H1 (cell line): ENCODE measurements at regions not wholly inside any gene's neighbourhood (a gene's known extent, or its start where the extent isn't known, plus 50 kb on each side); places are given as distances from the start of the nearest gene placed in this dataset.

ENCODE experiments used
- CTCF ChIA-PET: fragments of 300-600 bp; sonication (Branson Sonifier 250); formaldehyde crosslinking; loops from one replicate; lab custom pipeline; 2021; ENCODE audit not compliant: partially characterized antibody; lab: Charles Lee
- POLR2A ChIA-PET: fragments of 300-600 bp; sonication (Branson Sonifier 250); formaldehyde crosslinking; loops from one replicate; lab custom pipeline; 2021; ENCODE audit warnings: inconsistent platforms; ENCODE audit not compliant: partially characterized antibody; lab: Charles Lee
- DNase-seq, 2 experiments: peaks; one replicate each; pipeline versions ENCODE4 v3.0.0 to v3.0.0-alpha.2; 2010 to 2022; ENCODE audit warnings: low spot score in 2 of 2, low read depth in 1 of 2, mixed read lengths in 1 of 2
- FAIRE-seq: peaks from 2 replicates; lab custom pipeline; 2011; peaks lifted over from hg19 to GRCh38; lab: Jason Lieb, UNC
- H2AFZ ChIP-seq: 2 replicates; pipeline ENCODE4 v1.8.1; 2012; ENCODE audit warnings: low read length, inconsistent platforms
- H2AK5ac ChIP-seq: 2 replicates; pipeline ENCODE4 v1.6.1; 2013; ENCODE audit warnings: low read depth, low read length
- H2BK120ac ChIP-seq: replicated peaks from 2 replicates; pipeline ENCODE3; 2013; ENCODE audit warnings: low read depth, low read length, inconsistent platforms
- H2BK12ac ChIP-seq: 2 replicates; pipeline ENCODE4 v1.6.1; 2013; ENCODE audit warnings: low read depth, low read length
- H2BK15ac ChIP-seq: 2 replicates; pipeline ENCODE4 v1.6.1; 2013; ENCODE audit warnings: low read length
- H2BK20ac ChIP-seq: 2 replicates; pipeline ENCODE4 v1.6.1; 2013; ENCODE audit warnings: low read length
- H2BK5ac ChIP-seq: 2 replicates; pipeline ENCODE4 v1.6.1; 2013; ENCODE audit warnings: low read depth, low read length
- H3K14ac ChIP-seq: 2 replicates; pipeline ENCODE4 v1.6.1; 2013; ENCODE audit warnings: inconsistent platforms; ENCODE audit not compliant: insufficient read length
- H3K18ac ChIP-seq: 2 replicates; pipeline ENCODE4 v1.6.1; 2013; ENCODE audit warnings: low read length; ENCODE audit errors: extremely low read depth
- H3K23ac ChIP-seq: 2 replicates; pipeline ENCODE4 v1.6.1; 2013; ENCODE audit warnings: inconsistent platforms; ENCODE audit not compliant: insufficient read length
- H3K23me2 ChIP-seq: 2 replicates; pipeline ENCODE4 v1.6.1; 2013; ENCODE audit warnings: low read depth, low read length
- H3K27ac ChIP-seq: 2 replicates; pipeline ENCODE4 v1.6.1; 2011; ENCODE audit warnings: low read depth, low read length, inconsistent platforms
- H3K27me3 ChIP-seq, 4 experiments: replicated peaks in 1 of 4; 1 replicate in 1 of 4; 2 replicates in 3 of 4; pipeline versions ENCODE4 v1.6.1 to v1.8.1; 2011 to 2013; ENCODE audit warnings: low read length in 3 of 4, mild to moderate bottlenecking in 3 of 4, inconsistent platforms in 2 of 4, mixed read lengths in 2 of 4, moderate library complexity in 1 of 4; ENCODE audit not compliant: control insufficient read depth in 3 of 4, insufficient read depth in 3 of 4; ENCODE audit errors: extremely low read depth in 1 of 4
- H3K36me3 ChIP-seq, 4 experiments: 2 replicates each; pipeline versions ENCODE4 v1.6.1 to v1.8.1; 2011 to 2013; ENCODE audit warnings: mild to moderate bottlenecking in 4 of 4, low read length in 3 of 4, moderate library complexity in 2 of 4, control low read depth in 1 of 4, inconsistent platforms in 1 of 4; ENCODE audit not compliant: insufficient read depth in 4 of 4, control insufficient read depth in 2 of 4
- H3K4ac ChIP-seq: replicated peaks from 2 replicates; pipeline ENCODE3; 2013; ENCODE audit warnings: low read length, low read depth, mixed read lengths, inconsistent platforms; ENCODE audit not compliant: insufficient read length
- H3K4me1 ChIP-seq, 4 experiments: replicated peaks in 1 of 4; 1 replicate in 1 of 4; 2 replicates in 3 of 4; pipeline versions ENCODE4 v1.6.1 to v1.8.1; 2011 to 2013; ENCODE audit warnings: low read length in 3 of 4, inconsistent platforms in 2 of 4, mixed read lengths in 1 of 4; ENCODE audit not compliant: insufficient read depth in 4 of 4, control insufficient read depth in 3 of 4
- H3K4me2 ChIP-seq, 2 experiments: 2 replicates each; pipeline versions ENCODE4 v1.6.1 to v1.8.1; 2011 to 2013; ENCODE audit warnings: low read depth in 2 of 2, low read length in 2 of 2, control low read depth in 1 of 2, inconsistent platforms in 1 of 2, mild to moderate bottlenecking in 1 of 2; ENCODE audit not compliant: insufficient read depth in 1 of 2
- H3K4me3 ChIP-seq, 4 experiments: fragments of 200-600, 300-600 bp in 1 of 4; sonication (generic), shearing (Covaris generic), sonication (Bioruptor Twin) in 1 of 4; 2 replicates each; pipeline versions ENCODE4 v1.5.1 to v1.8.1; 2011 to 2016; ENCODE audit warnings: low read length in 4 of 4, low read depth in 3 of 4, control low read depth in 2 of 4, inconsistent platforms in 2 of 4, mild to moderate bottlenecking in 2 of 4, mixed read lengths in 1 of 4, moderate library complexity in 1 of 4; ENCODE audit not compliant: insufficient read depth in 2 of 4; ENCODE audit errors: extremely low read depth in 1 of 4
- H3K56ac ChIP-seq: replicated peaks from 2 replicates; pipeline ENCODE3; 2013; ENCODE audit warnings: low read depth, mild to moderate bottlenecking, mixed read lengths, low read length, inconsistent platforms; ENCODE audit not compliant: insufficient read length
- H3K79me1 ChIP-seq: 2 replicates; pipeline ENCODE4 v1.6.1; 2013; ENCODE audit warnings: low read depth, low read length, control low read depth
- H3K79me2 ChIP-seq, 2 experiments: 2 replicates each; pipeline versions ENCODE4 v1.6.1 to v1.8.1; 2012 to 2013; ENCODE audit warnings: low read length in 2 of 2, mild to moderate bottlenecking in 2 of 2, inconsistent platforms in 1 of 2; ENCODE audit not compliant: insufficient read depth in 2 of 2, control insufficient read depth in 1 of 2
- H3K9ac ChIP-seq, 4 experiments: replicated peaks in 1 of 4; 1 replicate in 1 of 4; 2 replicates in 3 of 4; pipeline versions ENCODE4 v1.6.1 to v1.8.1; 2011 to 2013; ENCODE audit warnings: low read depth in 3 of 4, low read length in 3 of 4, control low read depth in 2 of 4, mild to moderate bottlenecking in 2 of 4, moderate library complexity in 2 of 4, inconsistent platforms in 1 of 4; ENCODE audit errors: extremely low read depth in 1 of 4
- H3K9me3 ChIP-seq, 2 experiments: 2 replicates each; pipeline versions ENCODE4 v1.6.1 to v1.8.1; 2012 to 2013; ENCODE audit warnings: mild to moderate bottlenecking in 2 of 2, moderate library complexity in 2 of 2, control low read depth in 1 of 2, inconsistent platforms in 1 of 2, low read depth in 1 of 2, low read length in 1 of 2, mixed read lengths in 1 of 2; ENCODE audit not compliant: insufficient read depth in 2 of 2
- H4K20me1 ChIP-seq, 2 experiments: replicated peaks in 1 of 2; 2 replicates each; pipeline versions ENCODE3 to v1.8.1; 2011 to 2013; ENCODE audit warnings: inconsistent platforms in 2 of 2, low read length in 2 of 2, mild to moderate bottlenecking in 1 of 2; ENCODE audit not compliant: insufficient read depth in 2 of 2, control insufficient read depth in 1 of 2
- H4K5ac ChIP-seq: 2 replicates; pipeline ENCODE4 v1.6.1; 2013; ENCODE audit warnings: low read length, low read depth, mixed read lengths, inconsistent platforms; ENCODE audit not compliant: insufficient read length
- H4K8ac ChIP-seq: 2 replicates; pipeline ENCODE4 v1.8.0; 2013; ENCODE audit warnings: mild to moderate bottlenecking, moderate library complexity, low read length, inconsistent platforms; ENCODE audit not compliant: insufficient read depth; ENCODE audit errors: extremely low read depth
- H4K91ac ChIP-seq: replicated peaks from 2 replicates; pipeline ENCODE3; 2013; ENCODE audit warnings: low read length, mixed read lengths, inconsistent platforms; ENCODE audit not compliant: insufficient read length
- GABPA ChIP-seq: IDR thresholded peaks from 2 replicates; pipeline ENCODE4 v1.6.1; 2011; ENCODE audit warnings: mild to moderate bottlenecking, low read length, moderate library complexity, borderline replicate concordance; ENCODE audit not compliant: insufficient read depth
- WGBS, 2 experiments: shearing (Covaris generic) in 1 of 2; methylation state at CpG; one replicate each; pipeline versions ENCODE4 v1.1.6 to v1.1.7; 2013 to 2015; ENCODE audit warnings: low lambda C conversion rate in 2 of 2, mixed read lengths in 2 of 2, inconsistent platforms in 1 of 2, low coverage in 1 of 2, missing lambda C conversion rate in 1 of 2; ENCODE audit not compliant: insufficient replicate concordance in 2 of 2, insufficient coverage in 1 of 2, insufficient read length in 1 of 2; ENCODE audit errors: extremely low coverage in 1 of 2, missing lambda C conversion rate in 1 of 2; 5-methylcytosine and 5-hydroxymethylcytosine counted together

DNA sequence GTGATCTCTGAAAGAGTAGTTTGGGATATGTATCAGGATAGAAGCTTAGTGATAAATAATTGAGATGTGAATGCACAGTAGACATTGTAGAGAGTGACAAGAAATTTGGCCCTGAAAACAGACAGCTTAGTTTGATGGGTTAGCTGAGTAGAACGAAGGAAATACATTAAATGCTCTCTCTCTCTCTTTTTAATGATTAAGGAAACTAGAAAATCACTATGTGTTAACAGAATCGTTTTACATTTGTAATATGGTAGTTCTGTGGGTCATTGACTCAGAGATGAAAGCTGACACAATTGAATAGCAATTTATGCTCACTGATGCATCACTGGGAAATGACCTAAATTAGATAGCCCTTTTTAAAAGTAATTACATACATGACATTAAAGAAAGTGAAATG is 739.8 kb upstream of the PTPRD start:
- Histone ChIP-seq H3K23ac (no peak overlapping the region), H3K79me1 (no peaks in the 10 kb centered on the region), H2AFZ (no peak overlapping the region), H3K14ac (no peak overlapping the region), H3K9me3 (no peaks in the 10 kb centered on the region), H3K27ac (no peak overlapping the region), H2BK15ac (no peak overlapping the region), H2BK20ac (no peak overlapping the region), H3K4ac (no peak overlapping the region), H4K5ac (no peak overlapping the region), H3K4me3 (no peak overlapping the region), H3K27me3 (no peaks in the 10 kb centered on the region), H2BK5ac (no peak overlapping the region), H2BK120ac (no peak overlapping the region), H4K8ac (no peak overlapping the region), H3K36me3 (no peaks in the 10 kb centered on the region), H3K9ac (no peak overlapping the region), H3K23me2 (no peaks in the 10 kb centered on the region), H2BK12ac (no peak overlapping the region), H3K56ac (no peak overlapping the region), H2AK5ac (no peak overlapping the region), H3K79me2 (no peaks in the 10 kb centered on the region), H4K91ac (no peak overlapping the region), H3K18ac (no peak overlapping the region), H3K4me2 (no peak overlapping the region), H3K4me1 (peaks cover 0 to 5% (median 2%) of the 10 kb centered on the region in 4 experiments; a peak in 2 of 7 replicates), H4K20me1 (no peaks in the 10 kb centered on the region)
- POLR2A ChIA-PET, result no interaction called here
- TF ChIP-seq GABPA, result no peak
- DNase-seq (no peak), FAIRE-seq (no peak)
- 95% methylated on average over 2 of the region's 2 CpGs; no CpG with 5 or more reads in 1 of the 2 experiments for WGBS, 2 experiments
- CTCF ChIA-PET, result no interaction called here
